ELR (cell line): ENCODE measurements at regions not wholly inside any gene's neighbourhood (a gene's known extent, or its start where the extent isn't known, plus 50 kb on each side); places are given as distances from the start of the nearest gene placed in this dataset.
A peak's percentile ranks its signal among the peaks of the same experiment; 100 is the strongest.

Experiments
- DNase-seq: peaks from one replicate; pipeline ENCODE4 v3.0.0-alpha.2; 2015; ENCODE audit warnings: low read depth

- DNase-seq: no peak
These were observed 87.1 kb upstream of the ACTRT2 start for GRCh38 chr1:2934156-2934540.

DNA sequence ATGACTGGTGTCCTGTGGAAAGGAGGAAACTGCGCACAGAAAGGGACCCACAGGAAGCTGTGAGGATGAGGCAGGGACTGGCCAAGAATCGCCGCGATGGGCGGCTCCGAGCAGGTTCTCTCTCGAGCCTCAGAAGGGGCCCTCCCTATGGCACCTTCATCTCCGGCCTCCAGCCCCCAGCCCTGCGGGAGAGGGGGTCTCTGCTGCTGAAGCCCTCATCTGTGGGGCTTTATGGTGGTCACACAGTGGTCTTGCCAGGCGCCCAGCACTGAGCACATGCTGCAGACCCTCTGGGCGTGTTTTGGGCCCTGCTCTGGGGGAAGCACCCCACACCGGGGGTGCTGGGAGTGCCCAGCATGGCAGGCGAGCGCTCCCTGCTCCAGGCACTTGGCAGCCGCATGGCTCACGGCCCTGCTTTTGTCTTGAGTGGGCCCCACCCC, 86.6 kb upstream of the ACTRT2 start:
- DNase-seq: no peak

DNA sequence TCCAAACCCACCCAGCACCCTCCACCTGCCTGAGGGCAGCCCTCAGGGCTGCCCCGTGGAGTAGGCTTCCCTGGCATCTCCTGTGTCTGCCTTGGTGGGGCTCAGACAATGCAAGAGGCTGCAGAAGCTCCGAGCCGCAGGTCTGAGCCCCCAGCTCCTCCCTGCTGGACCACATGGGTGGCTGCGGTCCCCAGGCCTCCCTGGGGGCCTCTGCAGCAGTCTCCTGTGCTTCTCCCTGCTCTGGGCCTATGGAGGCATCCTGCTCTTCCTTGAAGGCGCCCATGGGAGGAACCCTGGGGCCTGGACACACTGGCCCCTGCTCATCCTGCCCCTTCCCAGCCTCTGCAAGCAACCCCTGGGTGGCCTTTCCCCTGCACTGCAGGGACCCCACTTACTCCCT, 86.1 kb upstream of the ACTRT2 start:
- DNase-seq: no peak

DNA sequence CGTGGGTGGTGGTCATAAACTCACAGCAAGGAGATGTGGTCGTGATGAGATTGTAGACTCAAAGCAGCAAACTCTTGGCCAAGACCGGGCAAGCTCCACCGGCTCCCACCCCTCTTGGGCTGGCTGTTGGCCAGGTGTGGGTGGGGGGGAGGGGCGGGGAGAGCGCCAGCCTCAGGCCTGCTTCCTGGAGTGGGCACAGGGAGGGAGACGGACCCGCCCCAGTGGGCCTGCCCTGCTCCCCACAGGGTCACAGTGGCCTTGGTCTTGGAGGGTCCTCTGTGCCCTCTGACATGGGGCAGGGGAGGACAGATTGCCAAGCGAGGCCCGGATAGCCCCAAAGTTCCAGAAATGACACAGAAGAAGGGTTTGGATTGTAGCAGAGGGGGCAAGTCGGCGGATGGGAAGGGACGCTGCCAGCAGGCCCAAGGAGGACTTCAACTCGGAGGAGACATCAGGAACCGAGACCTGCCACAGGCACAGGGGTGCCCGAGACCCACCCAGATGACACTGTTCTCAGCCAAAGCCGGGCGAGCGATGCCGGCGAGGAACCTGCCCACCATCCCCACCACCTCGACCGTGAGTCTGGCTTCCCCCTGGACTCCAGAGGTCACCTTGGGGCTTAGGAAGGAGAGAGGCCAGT, 85.4 kb upstream of the ACTRT2 start:
- DNase-seq: no peak

GRCh38 chr1:2936559-2937515, 84.4 kb upstream of the ACTRT2 start:
- no peak for DNase-seq

DNA sequence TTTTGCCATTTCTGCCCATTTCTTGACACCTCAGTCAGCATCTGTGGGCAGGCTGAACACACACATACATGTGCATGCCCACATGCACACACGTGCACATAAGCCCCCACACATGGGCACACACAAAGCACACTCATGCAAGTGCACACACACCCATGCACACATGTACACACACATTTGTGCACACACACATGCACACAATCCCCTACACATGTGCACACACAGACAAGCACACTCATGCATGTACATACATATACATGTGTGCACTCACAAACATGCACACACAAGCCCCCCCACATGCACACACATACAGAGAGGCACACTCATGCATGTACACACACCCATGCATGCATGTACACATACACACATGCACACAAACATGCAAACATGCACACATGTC, 83.5 kb upstream of the ACTRT2 start:
- no peak for DNase-seq

DNA sequence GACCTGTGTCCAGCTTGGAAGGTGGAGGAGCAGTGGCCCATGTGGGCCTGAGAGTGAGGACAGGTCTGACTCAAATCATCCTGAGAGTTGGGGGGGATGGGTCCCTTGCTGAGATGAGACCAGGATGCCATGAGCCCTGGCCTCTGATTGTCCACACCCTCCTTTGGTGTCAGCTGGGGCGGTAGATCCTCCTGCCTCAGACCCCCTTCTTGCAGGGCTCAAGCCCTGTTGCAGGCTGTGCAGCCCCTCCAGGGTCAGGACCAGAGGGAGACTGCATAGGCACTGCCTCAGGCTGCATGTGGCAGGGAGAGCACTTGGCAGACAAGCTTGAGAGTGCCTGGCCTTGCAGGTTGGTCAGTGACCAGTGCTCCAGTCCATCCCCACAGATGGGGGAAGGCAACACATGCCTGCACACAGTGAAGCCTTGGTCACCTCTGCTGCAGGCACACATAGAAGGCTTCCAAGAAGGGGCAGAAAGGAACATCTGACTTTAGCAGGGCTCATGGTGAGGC, 82.2 kb upstream of the ACTRT2 start:
- no peak for DNase-seq

GRCh38 chr1:2940178-2940577, 81.1 kb upstream of the ACTRT2 start:
- no peak for DNase-seq

- DNase-seq: no peak
These were observed 80.2 kb upstream of the ACTRT2 start for GRCh38 chr1:2941040-2941439.

- DNase-seq: no peak
These were observed 79.4 kb upstream of the ACTRT2 start for GRCh38 chr1:2941907-2942306.

- no peak for DNase-seq
These were observed 78.9 kb upstream of the ACTRT2 start for GRCh38 chr1:2942410-2942809.

- no peak for DNase-seq
These were observed 77.5 kb upstream of the ACTRT2 start for GRCh38 chr1:2943686-2944260.

GRCh38 chr1:2944705-2945104, 76.6 kb upstream of the ACTRT2 start:
- no peak for DNase-seq

GRCh38 chr1:2945821-2946231, 75.4 kb upstream of the ACTRT2 start:
- no peak for DNase-seq

- DNase-seq: no peak
These were observed 75.0 kb upstream of the ACTRT2 start for GRCh38 chr1:2946291-2946690.

DNA sequence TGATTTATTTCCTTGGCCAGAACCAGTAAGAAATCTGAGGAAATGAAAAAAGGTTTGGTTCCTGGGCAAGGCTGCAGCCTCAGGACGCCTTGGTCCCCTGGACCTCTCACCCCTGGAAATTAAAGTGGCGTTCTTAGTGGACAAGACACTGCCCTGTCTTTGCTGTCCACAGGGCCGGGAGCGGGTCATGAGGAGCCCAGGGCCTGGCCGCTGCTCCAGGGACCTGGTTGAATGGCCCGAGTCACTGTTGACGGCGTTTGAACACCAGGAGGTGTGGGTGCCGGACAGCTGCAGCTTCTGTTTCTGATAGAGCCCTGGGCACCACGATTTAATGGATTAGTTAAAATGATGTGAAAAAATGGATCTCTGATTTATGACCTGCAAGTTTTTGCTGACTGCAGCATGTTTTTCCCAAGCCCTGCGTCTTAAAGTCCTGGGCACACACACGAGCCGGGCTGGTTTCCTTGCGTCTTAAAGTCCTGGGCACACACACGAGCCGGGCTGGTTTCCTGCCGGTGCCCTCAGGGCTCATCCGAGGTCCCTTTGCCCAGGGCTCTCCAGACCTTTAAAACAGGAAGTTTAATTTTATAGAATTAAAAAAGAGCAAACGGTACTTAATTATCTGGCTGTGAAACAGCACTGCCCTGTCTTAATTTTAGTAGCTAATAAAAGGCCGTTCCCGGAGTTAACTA, 74.1 kb upstream of the ACTRT2 start:
- DNase-seq: peak; percentile 0

GRCh38 chr1:2948001-2948750, 73.1 kb upstream of the ACTRT2 start:
- no peak for DNase-seq

DNA sequence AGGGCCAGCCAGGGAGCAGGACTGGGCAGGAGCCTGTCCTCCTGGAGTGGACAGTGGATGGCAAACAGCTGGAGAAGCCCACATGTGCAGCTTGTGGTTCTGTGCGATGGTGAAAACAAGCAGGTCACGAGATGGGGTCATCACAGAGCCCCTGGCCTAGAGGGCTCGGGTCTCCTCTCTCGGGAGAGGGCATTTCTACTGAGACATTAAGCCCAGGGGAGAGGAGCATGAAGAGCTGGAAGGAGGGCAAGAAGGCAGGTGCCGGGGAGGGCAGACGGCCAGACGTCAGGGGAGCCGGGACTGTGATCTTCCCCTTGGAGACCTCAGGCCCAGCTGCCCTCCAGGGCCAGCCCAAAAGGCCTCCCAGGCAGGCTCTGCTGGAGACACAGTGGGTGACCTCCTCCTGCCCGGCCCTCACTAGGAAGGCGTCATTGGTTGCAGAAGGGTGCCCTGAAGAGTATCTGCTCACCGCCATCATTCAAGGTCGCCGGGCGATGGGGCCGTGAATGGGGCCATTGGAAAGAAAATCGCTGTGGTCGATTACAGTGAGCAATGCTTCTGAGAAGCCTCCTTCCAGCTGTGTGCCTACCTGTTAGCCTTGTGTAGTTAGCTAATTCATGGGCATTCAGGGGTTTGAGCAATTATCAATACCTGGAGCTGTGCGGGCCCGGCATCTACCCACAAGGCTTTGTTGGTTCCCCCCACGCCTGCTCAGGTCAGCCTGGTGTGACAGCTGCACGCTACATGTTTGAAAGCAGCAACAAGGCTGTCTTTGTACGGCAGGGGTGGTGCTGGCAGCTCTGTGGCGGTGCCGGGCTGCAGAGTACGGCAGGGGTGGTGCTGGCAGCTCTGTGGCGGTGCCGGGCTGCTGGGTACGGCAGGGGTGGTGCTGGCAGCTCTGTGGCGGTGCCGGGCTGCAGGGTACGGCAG, 72.3 kb upstream of the ACTRT2 start:
- no peak for DNase-seq

GRCh38 chr1:2949966-2950925, 71.0 kb upstream of the ACTRT2 start:
- no peak for DNase-seq
